Activated CD4-positive, alpha-beta T cell treated with anti-CD3 and anti-CD28 coated beads, Interleukin-2, amount 50 U/mL, for 48 hours (primary cell): ENCODE measurements at regions not wholly inside any gene's neighbourhood (a gene's known extent, or its start where the extent isn't known, plus 50 kb on each side); places are given as distances from the start of the nearest gene placed in this dataset.

Source experiments
- DNase-seq, 2 experiments: peaks; one replicate each; pipeline ENCODE4 v3.0.0-alpha.2; 2020

- no peak for DNase-seq
These were observed 115.9 kb downstream of the LY86 start for GRCh38 chr6:6704103-6705060.

GRCh38 chr6:6705061-6705425 lies 116.5 kb downstream of the LY86 start:
- DNase-seq = no peak

DNA sequence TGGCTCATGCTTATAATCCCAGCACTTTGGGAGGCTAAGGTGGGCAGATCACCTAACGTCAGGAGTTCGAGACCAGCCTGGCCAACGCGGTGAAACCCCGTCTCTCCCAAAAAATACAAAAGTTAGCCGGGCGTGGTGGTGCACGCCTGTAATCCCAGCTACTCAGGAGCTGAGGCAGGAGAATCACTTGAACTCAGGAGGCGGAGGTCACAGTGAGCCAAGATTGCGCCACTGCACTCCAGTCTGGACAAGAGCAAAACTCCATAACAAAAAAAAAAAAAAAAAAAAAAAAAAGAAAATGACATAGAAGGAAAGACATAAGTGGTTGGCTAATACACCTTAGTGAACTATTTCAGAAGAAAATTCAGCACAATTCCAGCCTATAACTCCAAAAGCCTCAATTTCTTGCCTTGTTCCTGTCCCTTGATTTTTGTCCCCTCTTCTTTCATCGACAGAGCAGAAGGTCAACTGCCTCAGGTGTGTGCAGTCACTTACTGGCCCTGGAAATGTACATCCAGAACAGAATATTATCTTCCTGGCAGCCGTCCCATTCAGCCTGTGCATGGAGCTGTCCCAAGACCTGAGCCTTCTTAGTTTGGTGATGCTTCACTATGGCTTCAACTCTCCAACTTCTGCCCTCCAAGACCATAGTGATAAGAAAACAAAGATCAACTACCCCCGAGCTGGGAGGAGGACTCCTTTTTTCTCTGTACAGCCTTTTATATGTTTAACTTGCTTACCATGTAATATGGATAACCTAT lies 117.6 kb downstream of the LY86 start:
- DNase-seq = no peak

GRCh38 chr6:6707143-6707542 lies 118.6 kb downstream of the LY86 start:
- no peak for DNase-seq

DNA sequence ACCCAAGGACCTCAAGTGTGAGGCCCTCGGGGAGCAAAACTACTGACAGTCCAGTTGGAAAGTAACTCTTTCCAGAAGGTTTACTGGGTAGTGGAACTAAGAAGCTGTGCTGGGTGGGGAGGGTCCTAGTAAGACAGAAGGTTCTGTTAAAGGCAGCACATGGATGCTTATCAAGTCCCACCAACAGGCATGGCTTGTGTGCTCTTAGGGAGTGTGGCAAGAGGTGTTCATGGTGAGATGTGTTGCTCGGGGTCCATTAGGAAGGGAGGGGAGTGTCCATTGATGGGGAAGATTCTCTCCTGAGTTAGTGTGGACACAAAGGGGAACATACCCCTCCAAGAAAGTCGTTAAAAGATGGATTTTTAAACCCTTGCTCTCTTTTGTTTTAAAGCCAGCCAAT lies 120.6 kb downstream of the LY86 start:
- DNase-seq = no peak

- DNase-seq = no peak
These were observed 122.7 kb downstream of the LY86 start for GRCh38 chr6:6711031-6711785.

DNA sequence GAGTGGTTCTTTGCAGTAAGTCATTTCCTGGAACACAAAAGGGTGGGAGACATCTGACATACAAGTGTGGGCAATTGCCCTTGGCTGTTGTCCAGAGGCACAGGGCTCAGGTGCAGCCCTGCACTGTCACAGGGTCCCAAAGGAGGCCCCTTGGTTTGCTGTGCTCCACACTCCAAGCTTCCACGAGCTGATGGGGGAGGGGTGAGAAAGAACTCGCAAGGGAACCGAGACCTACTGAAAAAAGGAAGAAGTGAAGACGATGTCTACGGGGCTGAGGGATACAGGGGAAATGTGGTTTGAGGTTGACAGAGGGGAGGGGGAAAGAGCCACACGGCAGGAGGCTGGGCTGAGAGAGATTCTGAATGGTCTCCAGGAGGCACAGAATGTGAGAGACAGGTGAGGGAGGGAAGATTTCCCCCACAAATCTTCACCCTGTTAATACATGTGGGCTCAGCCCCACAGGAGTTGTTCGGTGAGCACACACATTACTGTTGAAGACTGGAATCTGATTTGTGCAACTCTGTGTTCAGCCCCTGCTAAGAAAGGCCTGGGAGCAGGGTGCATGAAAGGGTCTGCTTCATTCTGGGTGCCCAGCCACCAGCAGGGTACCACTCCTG lies 123.4 kb downstream of the LY86 start:
- DNase-seq = no peak

GRCh38 chr6:6712449-6713403 lies 124.2 kb downstream of the LY86 start:
- no peak for DNase-seq

GRCh38 chr6:6713657-6714056 lies 125.1 kb downstream of the LY86 start:
- no peak for DNase-seq

DNA sequence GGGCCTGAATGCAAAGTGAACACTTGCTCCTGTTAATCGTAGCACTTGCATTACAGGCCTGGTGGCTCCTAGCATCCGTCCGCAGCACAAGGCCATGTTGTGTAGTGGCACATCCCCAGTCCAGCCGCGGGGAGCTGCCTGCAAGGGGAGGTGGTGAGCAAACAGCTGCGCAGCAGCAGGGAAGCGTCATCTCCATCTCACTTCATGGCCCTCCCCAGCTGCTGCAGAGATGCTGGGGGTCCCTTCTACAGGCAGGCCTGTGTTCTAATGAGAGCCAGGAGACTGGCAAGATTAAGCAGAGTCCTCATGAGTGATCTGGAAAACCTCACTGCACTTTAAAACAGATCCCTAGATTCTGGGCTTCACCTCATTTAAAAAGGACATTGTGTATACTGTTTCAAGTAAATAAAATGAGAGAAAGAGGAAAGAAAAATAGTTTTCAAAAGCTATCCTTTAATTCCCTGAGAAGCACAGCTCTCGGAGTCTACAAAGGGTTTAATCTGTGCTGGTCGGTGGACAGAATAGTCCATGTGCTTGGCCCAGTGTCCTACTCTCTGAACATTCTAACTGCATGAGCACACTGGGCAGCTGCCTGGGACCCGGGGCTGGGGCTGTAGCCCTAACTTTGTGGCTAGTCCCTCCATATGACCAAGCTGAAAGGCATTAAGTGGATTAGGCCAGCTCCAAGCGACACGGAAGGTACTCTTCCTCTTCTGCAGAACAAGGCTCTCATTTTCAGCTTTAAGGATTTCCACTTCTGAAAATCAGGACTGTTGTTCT lies 125.8 kb downstream of the LY86 start:
- no peak for DNase-seq

- no peak for DNase-seq
These were observed 126.4 kb downstream of the LY86 start for GRCh38 chr6:6714953-6715352.

DNA sequence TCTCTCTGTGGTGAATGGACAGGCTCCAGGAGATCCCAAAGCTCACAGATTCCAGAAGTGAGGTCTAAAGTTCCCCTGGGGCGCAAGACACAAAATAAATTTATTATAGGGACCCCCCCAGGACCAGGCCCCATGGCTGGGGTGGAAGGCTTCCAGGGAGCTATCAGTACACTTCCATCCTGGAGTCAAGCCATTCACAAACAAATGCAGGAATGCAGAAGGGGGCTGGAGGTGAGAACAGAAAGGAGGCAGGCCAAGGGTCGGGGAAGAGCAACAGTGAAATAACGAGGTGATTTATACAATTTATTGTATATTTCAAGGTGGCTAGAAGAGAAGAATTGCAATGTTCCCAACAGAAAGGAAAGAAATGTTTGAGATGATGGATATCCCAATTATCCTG lies 126.9 kb downstream of the LY86 start:
- no peak for DNase-seq

DNA sequence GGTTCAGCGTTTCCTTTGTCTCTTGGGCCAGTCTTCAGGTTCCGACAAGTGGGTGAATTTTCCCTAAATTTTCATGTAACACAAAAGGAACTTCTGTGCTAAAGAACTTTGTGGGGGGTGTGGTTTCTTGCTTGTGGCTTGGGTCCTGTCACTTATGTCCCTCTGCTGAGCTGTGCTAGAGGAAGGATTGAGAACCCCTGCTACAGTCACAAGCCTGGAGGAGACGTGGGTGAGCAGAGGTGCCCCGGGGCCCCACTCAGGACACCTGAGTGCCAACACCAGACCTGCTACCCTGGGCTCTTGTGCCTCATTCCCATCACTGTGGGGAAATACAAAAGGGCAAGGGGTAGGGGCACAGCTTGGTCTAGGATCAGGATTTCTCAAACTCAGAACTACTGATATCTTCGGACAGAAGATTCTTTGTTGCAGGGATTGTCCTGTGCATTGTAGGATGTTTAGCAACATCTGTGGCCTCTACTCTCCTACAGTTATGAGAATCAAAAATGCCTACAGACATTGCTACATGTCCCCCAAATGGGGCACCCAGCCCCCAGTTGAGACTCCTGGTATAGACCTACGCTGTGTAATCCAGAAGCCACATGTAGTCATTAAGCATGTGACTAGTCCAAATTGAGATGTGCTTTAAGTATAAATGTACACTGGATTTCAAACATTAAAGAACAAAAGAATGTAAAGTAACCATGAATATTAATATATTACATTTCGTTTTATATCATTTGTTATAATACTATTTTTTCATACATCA lies 128.7 kb downstream of the LY86 start:
- DNase-seq = no peak

DNA sequence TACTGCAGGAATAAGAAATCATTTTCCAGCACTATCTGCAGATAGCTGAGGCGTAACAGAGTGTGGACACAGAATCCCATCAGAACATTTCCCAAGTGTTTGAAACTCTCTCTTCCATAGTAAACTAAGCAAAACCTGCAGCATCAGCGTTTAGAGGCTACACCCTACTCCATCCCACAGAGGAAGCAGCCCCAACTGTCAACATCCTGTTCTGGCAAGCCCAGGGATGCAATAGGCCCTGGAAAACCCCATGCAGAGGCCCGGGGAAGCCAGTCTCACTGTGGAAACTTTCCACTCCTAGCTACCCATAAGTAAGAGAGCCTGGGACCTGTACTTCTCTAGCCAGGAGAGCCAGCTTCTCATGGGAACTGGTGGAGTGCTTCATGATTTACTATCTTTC lies 129.4 kb downstream of the LY86 start:
- DNase-seq = no peak

DNA sequence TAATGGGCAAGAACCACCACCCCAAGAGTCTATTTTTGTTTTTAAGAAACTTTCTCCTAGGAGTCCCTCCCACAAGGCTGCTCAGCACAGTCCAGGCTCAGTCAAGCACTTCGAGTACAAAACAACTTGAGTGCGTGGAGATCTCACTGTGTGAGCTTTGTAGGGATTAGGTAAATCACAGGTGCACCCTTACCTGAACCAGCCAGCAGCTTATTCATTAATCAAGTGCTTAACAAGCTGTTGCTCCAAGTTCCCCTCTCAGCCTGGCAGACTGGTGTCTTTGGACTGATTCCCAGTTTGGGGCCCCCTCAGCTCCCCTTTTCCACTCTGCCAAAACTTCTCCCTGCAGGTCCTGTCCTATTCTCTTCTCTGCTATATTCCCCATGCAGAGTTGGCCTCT lies 133.1 kb downstream of the LY86 start:
- DNase-seq = no peak

- no peak for DNase-seq
These were observed 133.7 kb downstream of the LY86 start for GRCh38 chr6:6722195-6722594.

DNA sequence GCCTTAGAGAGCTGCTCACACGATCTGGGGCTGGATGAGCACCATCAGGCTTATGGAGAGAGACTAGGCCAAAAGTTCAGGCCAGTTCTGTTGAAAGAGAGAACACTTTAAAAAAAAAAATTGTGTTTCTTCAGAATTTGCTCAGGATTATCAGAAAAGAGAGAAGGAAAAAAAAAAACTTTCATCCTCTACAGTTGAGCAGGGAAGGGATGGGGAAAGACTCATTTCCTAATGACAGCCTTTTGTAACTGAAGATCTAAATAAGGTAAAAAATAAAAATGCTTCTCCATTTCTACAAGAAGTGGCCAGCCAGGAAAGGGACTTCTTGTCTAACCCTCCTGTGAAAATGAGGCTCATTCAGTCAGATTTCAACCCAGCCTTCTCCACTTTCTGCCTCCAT lies 134.8 kb downstream of the LY86 start:
- no peak for DNase-seq

- no peak for DNase-seq
These were observed 135.5 kb downstream of the LY86 start for GRCh38 chr6:6723921-6724538.
